ENCODE measurements at regions not wholly inside any gene's neighbourhood (a gene's known extent, or its start where the extent isn't known, plus 50 kb on each side); places are given as distances from the start of the nearest gene placed in this dataset.

DNA sequence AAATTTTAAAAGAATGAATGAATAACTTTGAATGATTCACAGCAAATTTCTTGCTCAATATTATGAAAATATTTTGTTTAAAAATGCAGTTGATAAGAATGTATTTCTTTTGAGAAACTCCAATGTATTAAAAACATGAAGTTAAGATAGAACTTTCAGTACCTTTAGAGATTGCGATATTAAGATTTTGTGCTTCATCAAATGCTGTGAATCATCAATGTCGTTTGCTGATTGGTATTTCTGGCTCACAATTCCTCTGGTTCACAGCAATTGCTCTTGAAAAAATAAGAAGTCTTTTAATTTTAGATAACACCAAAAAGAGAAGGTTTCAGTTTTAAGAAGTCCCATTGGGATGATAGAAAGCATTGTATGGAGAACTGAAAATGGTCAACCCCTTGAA is 228.7 kb downstream of the IKZF2 start:
- no peak for ATAC-seq

DNA sequence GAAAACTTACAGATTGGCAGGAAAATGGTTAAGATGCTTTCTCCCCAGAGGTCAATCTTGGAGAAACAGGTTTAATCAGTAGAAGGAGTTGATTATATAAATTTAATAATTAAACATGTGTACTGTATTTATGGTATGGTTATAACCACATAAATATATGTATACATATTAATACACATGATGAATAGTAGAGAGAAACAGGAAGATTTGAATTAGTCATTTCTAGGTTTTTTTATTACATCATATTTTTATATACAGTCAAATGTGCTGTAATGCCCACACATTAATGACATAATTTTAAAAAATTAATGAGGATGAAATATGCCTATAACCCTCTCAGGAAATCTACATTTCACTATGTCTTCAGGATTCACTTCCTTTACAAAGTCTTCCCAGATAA is 229.7 kb downstream of the IKZF2 start:
- no peaks in the 10 kb centered on the region for H3K36me3 ChIP-seq
- H3K27me3 ChIP-seq, result no peaks in the 10 kb centered on the region
- H3K27ac ChIP-seq, result no peak overlapping the region
- intact Hi-C loops (cut with DNase I), result no loop called here
- TF ChIP-seq, protein P1, sequence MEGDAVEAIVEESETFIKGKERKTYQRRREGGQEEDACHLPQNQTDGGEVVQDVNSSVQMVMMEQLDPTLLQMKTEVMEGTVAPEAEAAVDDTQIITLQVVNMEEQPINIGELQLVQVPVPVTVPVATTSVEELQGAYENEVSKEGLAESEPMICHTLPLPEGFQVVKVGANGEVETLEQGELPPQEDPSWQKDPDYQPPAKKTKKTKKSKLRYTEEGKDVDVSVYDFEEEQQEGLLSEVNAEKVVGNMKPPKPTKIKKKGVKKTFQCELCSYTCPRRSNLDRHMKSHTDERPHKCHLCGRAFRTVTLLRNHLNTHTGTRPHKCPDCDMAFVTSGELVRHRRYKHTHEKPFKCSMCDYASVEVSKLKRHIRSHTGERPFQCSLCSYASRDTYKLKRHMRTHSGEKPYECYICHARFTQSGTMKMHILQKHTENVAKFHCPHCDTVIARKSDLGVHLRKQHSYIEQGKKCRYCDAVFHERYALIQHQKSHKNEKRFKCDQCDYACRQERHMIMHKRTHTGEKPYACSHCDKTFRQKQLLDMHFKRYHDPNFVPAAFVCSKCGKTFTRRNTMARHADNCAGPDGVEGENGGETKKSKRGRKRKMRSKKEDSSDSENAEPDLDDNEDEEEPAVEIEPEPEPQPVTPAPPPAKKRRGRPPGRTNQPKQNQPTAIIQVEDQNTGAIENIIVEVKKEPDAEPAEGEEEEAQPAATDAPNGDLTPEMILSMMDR (IDR thresholded peaks at IDR 0.05), result no peak
- no peak overlapping the region for H3K4me3 ChIP-seq
- H3K4me1 ChIP-seq, result no peaks in the 10 kb centered on the region
- FAIRE-seq (no peak), ATAC-seq (no peak), DNase-seq (no peak)
- no peaks in the 10 kb centered on the region for H3K9me3 ChIP-seq

More for the DNA sequence above, 228.7 kb downstream of the IKZF2 start:
- H3K27me3 ChIP-seq, result no peaks in the 10 kb centered on the region
- intact Hi-C loops (cut with DNase I), result no loop called here
- no peak for FAIRE-seq
- H3K9me3 ChIP-seq, result no peaks in the 10 kb centered on the region
- no peak overlapping the region for H3K27ac ChIP-seq
- TF ChIP-seq, protein P1 (IDR thresholded peaks at IDR 0.05), result no peak
- no peak overlapping the region for H3K4me3 ChIP-seq
- H3K36me3 ChIP-seq, result no peaks in the 10 kb centered on the region
- DNase-seq, result no peak
- WGBS, 2 donors, result 78 to 89% methylated on average over 2 of the region's 2 CpGs
- H3K4me1 ChIP-seq, result no peaks in the 10 kb centered on the region

DNA sequence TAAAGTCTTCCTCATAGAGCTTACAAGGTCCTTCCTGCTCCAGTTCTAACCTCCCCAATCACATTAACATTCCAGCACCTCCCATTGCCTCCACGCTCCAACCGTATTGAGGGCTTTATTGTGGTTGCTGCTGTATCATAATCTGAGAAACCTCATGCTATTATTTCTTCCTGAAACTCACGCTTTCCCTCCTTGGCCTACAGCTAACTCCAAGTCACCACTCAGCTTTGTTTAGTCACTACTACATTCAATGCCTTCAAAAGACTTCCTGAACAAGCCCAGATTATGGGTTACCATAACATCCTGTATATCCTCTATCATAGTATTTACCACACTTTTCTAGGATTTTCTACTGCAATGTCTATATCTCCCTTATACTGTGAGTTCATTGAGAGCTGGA is 230.4 kb downstream of the IKZF2 start:
- no peaks in the 10 kb centered on the region for H3K36me3 ChIP-seq
- no peak overlapping the region for H3K4me3 ChIP-seq
- no peak for DNase-seq
- no peak overlapping the region for H3K27ac ChIP-seq
- H3K27me3 ChIP-seq, result no peaks in the 10 kb centered on the region
- no peak for ATAC-seq
- H3K9me3 ChIP-seq, result no peaks in the 10 kb centered on the region
- FAIRE-seq, result no peak
- no peaks in the 10 kb centered on the region for H3K4me1 ChIP-seq
- intact Hi-C loops (cut with DNase I), result no loop called here
- 88 to 92% methylated on average over 3 of the region's 3 CpGs for WGBS, 2 donors
- TF ChIP-seq, protein P1 (IDR thresholded peaks at IDR 0.05), result no peak

DNA sequence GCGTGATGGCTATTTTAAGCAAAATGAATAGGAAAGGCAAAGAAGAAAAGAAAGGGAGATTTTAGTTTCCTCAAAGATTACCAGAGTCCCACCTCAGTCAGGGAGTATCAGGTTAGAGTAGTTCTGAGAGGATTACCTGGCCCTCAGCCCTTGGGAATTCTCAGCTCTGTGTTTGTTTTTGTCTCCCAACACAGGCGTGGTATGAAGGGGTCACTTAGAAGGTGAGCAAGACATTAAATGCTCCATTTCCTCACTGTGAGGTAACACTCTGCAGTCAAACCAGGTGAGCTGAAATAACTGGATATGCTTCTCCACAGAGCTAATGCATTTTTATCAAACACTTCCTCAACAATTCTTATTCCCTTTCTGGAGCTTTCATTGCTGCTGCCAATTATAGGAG is 232.2 kb downstream of the IKZF2 start:
- DNase-seq (no peak), FAIRE-seq (no peak), ATAC-seq (peak in 3 of 4 donors; percentile 77 to 89 (median 80))
- no peaks in the 10 kb centered on the region for H3K36me3 ChIP-seq
- intact Hi-C loops (cut with DNase I), result no loop called here
- no peak overlapping the region for H3K27ac ChIP-seq
- no peak overlapping the region for H3K4me3 ChIP-seq
- 31 to 52% methylated on average over 2 of the region's 2 CpGs for WGBS, 2 donors
- H3K27me3 ChIP-seq, result no peaks in the 10 kb centered on the region
- no peaks in the 10 kb centered on the region for H3K9me3 ChIP-seq
- no peaks in the 10 kb centered on the region for H3K4me1 ChIP-seq
- TF ChIP-seq, protein P1 (IDR thresholded peaks at IDR 0.05), result no peak

DNA sequence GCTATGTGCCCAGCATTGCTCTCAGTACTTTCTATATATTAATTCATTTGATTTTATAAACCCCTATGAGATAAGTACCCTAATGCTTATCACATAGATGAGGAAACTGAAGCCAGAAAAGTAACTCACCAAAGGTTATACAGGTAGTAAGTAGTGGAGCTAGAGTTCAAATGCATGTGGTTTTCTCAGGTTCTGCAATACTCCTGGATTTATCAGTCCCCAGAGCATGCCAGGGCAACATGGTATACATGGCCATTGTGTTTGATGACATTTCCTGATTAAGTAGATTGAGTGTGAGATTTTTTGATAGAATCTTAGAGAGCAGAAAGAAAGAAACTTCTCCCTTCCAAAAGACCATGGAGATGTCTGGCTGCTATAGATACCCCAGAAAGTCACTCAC is 233.1 kb downstream of the IKZF2 start:
- Histone ChIP-seq H3K27me3 (no peaks in the 10 kb centered on the region), H3K36me3 (no peaks in the 10 kb centered on the region), H3K4me3 (no peak overlapping the region), H3K9me3 (no peaks in the 10 kb centered on the region), H3K27ac (no peak overlapping the region), H3K4me1 (no peaks in the 10 kb centered on the region)
- ATAC-seq (no peak), DNase-seq (no peak), FAIRE-seq (no peak)
- intact Hi-C loops (cut with DNase I), result no loop called here
- TF ChIP-seq, protein P1 (IDR thresholded peaks at IDR 0.05), result no peak
